Ishikawa (cell line): ENCODE measurements at regions not wholly inside any gene's neighbourhood (a gene's known extent, or its start where the extent isn't known, plus 50 kb on each side); places are given as distances from the start of the nearest gene placed in this dataset.

ENCODE experiments used
- CEBPB ChIP-seq: IDR thresholded peaks from 2 replicates; pipeline ENCODE4 v1.6.1; 2012
- CREB1 ChIP-seq: IDR thresholded peaks from 2 replicates; pipeline ENCODE4 v1.6.1; 2012; ENCODE audit warnings: low read depth
- EGR1 ChIP-seq: IDR thresholded peaks from 2 replicates; pipeline ENCODE4 v1.6.1; 2012
- EP300 ChIP-seq: IDR thresholded peaks from 2 replicates; pipeline ENCODE4 v1.6.1; 2012; ENCODE audit warnings: borderline replicate concordance
- FOXM1 ChIP-seq: IDR thresholded peaks from 2 replicates; pipeline ENCODE4 v1.6.1; 2012; ENCODE audit warnings: low read depth, borderline replicate concordance
- NFIC ChIP-seq: IDR thresholded peaks from 2 replicates; pipeline ENCODE4 v1.6.1; 2012
- RAD21 ChIP-seq: IDR thresholded peaks from 2 replicates; pipeline ENCODE4 v1.6.1; 2012; ENCODE audit warnings: low read depth
- TEAD4 ChIP-seq: IDR thresholded peaks from 2 replicates; pipeline ENCODE4 v1.6.1; 2012
- YY1 ChIP-seq: IDR thresholded peaks from 2 replicates; pipeline ENCODE4 v1.6.1; 2012; ENCODE audit warnings: low read depth
- TF ChIP-seq, protein P1 (sequence below): IDR thresholded peaks from 2 replicates; pipeline ENCODE4 v1.6.1; 2012

DNA sequence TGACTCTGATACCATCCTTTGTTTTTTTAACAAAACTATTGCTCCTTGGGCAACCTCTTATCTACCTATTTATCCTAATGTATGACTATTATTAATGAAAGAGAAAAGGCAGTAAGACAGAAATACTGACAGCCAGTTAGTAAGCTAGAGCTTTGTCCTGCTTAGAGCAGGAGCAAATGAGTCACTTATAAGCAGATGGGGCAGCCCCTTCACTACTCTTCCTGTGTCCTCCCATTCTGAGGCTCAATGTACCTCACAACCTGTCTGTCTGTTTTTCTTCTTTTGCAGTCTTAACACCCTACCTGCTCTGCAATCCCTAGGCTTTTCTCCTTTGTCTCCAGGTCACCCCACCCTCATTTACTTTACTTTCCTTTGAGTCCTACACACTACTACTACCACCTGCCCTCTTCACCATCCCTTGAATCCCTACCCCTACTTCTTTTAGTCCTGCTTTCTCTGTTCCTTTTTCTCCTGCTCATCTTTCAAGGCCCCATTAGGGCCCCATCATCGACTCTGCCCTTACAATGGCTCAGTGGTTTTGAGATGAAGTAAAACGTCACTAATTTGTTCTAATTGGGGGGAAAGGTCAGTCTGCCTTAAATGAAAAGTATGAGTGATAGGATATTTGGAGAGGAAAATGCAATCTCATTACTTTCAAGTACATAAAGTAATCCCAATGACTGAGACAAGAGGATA is 294.3 kb downstream of the GUCY2F start:
- no peak for TF ChIP-seq EGR1
- TF ChIP-seq, protein P1, sequence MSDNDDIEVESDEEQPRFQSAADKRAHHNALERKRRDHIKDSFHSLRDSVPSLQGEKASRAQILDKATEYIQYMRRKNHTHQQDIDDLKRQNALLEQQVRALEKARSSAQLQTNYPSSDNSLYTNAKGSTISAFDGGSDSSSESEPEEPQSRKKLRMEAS = no peak
- TF ChIP-seq RAD21 = no peak
- TF ChIP-seq CEBPB = no peak
- no peak for TF ChIP-seq FOXM1
- no peak for TF ChIP-seq NFIC
- no peak for TF ChIP-seq EP300
- no peak for TF ChIP-seq TEAD4
- TF ChIP-seq CREB1 = no peak
- no peak for TF ChIP-seq YY1
